ENCODE measurements at regions not wholly inside any gene's neighbourhood (a gene's known extent, or its start where the extent isn't known, plus 50 kb on each side); places are given as distances from the start of the nearest gene placed in this dataset.
"Not testable (repeated sequence)": the region's sequence is repeated elsewhere in the genome, so short reads cannot be mapped to it uniquely, and the experiment has no call there.

GRCh38 chr2:138365581-138365980 is 136.0 kb upstream of the SPOPL start:
- H3K27me3 ChIP-seq (ENCODE audit: control insufficient read depth, insufficient read depth, low read length), result no peaks in the 10 kb centered on the region
- POLR2A ChIA-PET, result no interaction called here
- H3K4me3 ChIP-seq (ENCODE audit: low read depth, low read length), result no peak overlapping the region
- no peak for DNase-seq (ENCODE audit: low read depth, low spot score)
- CTCF ChIA-PET, result interaction anchor here (1.1 to 1.6 kb wide), 3 partner anchors 9 to 274 kb away, joined by 3 to 4 read pairs (median 3); no protein-coding TSS in a partner anchor
- no peaks in the 10 kb centered on the region for H3K9me3 ChIP-seq (ENCODE audit: control insufficient read depth, insufficient read depth, low read length)
- no peak overlapping the region for H3K27ac ChIP-seq (ENCODE audit: low read depth, low read length)
- TF ChIP-seq CTCF (IDR thresholded peaks at IDR 0.05; ENCODE audit: low read depth, low read length), result no peak

- TF ChIP-seq CTCF (IDR thresholded peaks at IDR 0.05; ENCODE audit: low read depth, low read length), result no peak
- POLR2A ChIA-PET, result no interaction called here
- H3K27ac ChIP-seq (ENCODE audit: low read depth, low read length), result no peak overlapping the region
- CTCF ChIA-PET, result no interaction called here
- no peak overlapping the region for H3K4me3 ChIP-seq (ENCODE audit: low read depth, low read length)
- no peaks in the 10 kb centered on the region for H3K27me3 ChIP-seq (ENCODE audit: control insufficient read depth, insufficient read depth, low read length)
- no peaks in the 10 kb centered on the region for H3K9me3 ChIP-seq (ENCODE audit: control insufficient read depth, insufficient read depth, low read length)
- no peak for DNase-seq (ENCODE audit: low read depth, low spot score)
Measured at GRCh38 chr2:138369856-138370255, 131.7 kb upstream of the SPOPL start.

GRCh38 chr2:138373993-138374408 is 127.6 kb upstream of the SPOPL start:
- no peaks in the 10 kb centered on the region for H3K27me3 ChIP-seq (ENCODE audit: control insufficient read depth, insufficient read depth, low read length)
- no peaks in the 10 kb centered on the region for H3K9me3 ChIP-seq (ENCODE audit: control insufficient read depth, insufficient read depth, low read length)
- ChIA-PET POLR2A (no interaction called here), CTCF (interaction anchor here (0.7 to 3.5 kb wide), 21 partner anchors 8 to 486 kb away, joined by 3 to 59 read pairs (median 4); no protein-coding TSS in a partner anchor)
- no peak overlapping the region for H3K4me3 ChIP-seq (ENCODE audit: low read depth, low read length)
- H3K27ac ChIP-seq (ENCODE audit: low read depth, low read length), result no peak overlapping the region
- peak; percentile 81 for TF ChIP-seq CTCF (IDR thresholded peaks at IDR 0.05; ENCODE audit: low read depth, low read length)
- peak; percentile 18 for DNase-seq (ENCODE audit: low read depth, low spot score)

GRCh38 chr2:138381373-138381772 is 120.2 kb upstream of the SPOPL start:
- ChIA-PET POLR2A (no interaction called here), CTCF (no interaction called here)
- H3K9me3 ChIP-seq (ENCODE audit: control insufficient read depth, insufficient read depth, low read length), result no peaks in the 10 kb centered on the region
- no peak overlapping the region for H3K4me3 ChIP-seq (ENCODE audit: low read depth, low read length)
- no peaks in the 10 kb centered on the region for H3K27me3 ChIP-seq (ENCODE audit: control insufficient read depth, insufficient read depth, low read length)
- no peak overlapping the region for H3K27ac ChIP-seq (ENCODE audit: low read depth, low read length)
- no peak for TF ChIP-seq CTCF (IDR thresholded peaks at IDR 0.05; ENCODE audit: low read depth, low read length)
- DNase-seq (ENCODE audit: low read depth, low spot score), result no peak

GRCh38 chr2:138382672-138383071 is 118.9 kb upstream of the SPOPL start:
- H3K27me3 ChIP-seq (ENCODE audit: control insufficient read depth, insufficient read depth, low read length), result no peaks in the 10 kb centered on the region
- ChIA-PET POLR2A (no interaction called here), CTCF (no interaction called here)
- H3K27ac ChIP-seq (ENCODE audit: low read depth, low read length), result no peak overlapping the region
- DNase-seq (ENCODE audit: low read depth, low spot score), result no peak
- no peak for TF ChIP-seq CTCF (IDR thresholded peaks at IDR 0.05; ENCODE audit: low read depth, low read length)
- H3K9me3 ChIP-seq (ENCODE audit: control insufficient read depth, insufficient read depth, low read length), result no peaks in the 10 kb centered on the region
- no peak overlapping the region for H3K4me3 ChIP-seq (ENCODE audit: low read depth, low read length)

GRCh38 chr2:138386191-138386590 is 115.4 kb upstream of the SPOPL start:
- H3K27me3 ChIP-seq (ENCODE audit: control insufficient read depth, insufficient read depth, low read length); DNase-seq (ENCODE audit: low read depth, low spot score); H3K9me3 ChIP-seq (ENCODE audit: control insufficient read depth, insufficient read depth, low read length); H3K27ac ChIP-seq (ENCODE audit: low read depth, low read length); POLR2A ChIA-PET; H3K4me3 ChIP-seq (ENCODE audit: low read depth, low read length): not testable (repeated sequence)
- CTCF ChIA-PET, result interaction anchor here (2.6 kb wide), 1 partner anchor 12 kb away, joined by 6 read pairs; no protein-coding TSS in a partner anchor
